Common myeloid progenitor, CD34-positive (primary cell): ENCODE measurements at regions not wholly inside any gene's neighbourhood (a gene's known extent, or its start where the extent isn't known, plus 50 kb on each side); places are given as distances from the start of the nearest gene placed in this dataset.
"Not testable (repeated sequence)": the region's sequence is repeated elsewhere in the genome, so short reads cannot be mapped to it uniquely, and the experiment has no call there.

Source experiments
- CTCF ChIA-PET: fragments of 350-600 bp; sonication (Branson Sonifier 250); formaldehyde crosslinking; loops from one replicate; lab custom pipeline; 2021; ENCODE audit warnings: antibody characterized with exemption; lab: Charles Lee
- POLR2A ChIA-PET: fragments of 350-600 bp; sonication (Branson Sonifier 250); formaldehyde crosslinking; loops from one replicate; lab custom pipeline; 2021; ENCODE audit warnings: antibody characterized with exemption; lab: Charles Lee
- DNase-seq, 3 donors: peaks; one replicate each; pipeline versions ENCODE4 v3.0.0 to v3.0.0-alpha.2; 2013
- H3K27ac ChIP-seq, 2 experiments: 1 replicate in 1 of 2; 2 replicates in 1 of 2; pipeline ENCODE4 v1.7.0; 2013; ENCODE audit warnings: inconsistent platforms in 2 of 2, low read length in 2 of 2, mild to moderate bottlenecking in 2 of 2, low read depth in 1 of 2, moderate library complexity in 1 of 2; ENCODE audit not compliant: severe bottlenecking in 2 of 2, insufficient read depth in 1 of 2, poor library complexity in 1 of 2
- H3K27me3 ChIP-seq, 5 experiments: replicated peaks in 2 of 5; 1 replicate in 3 of 5; 2 replicates in 2 of 5; pipeline versions ENCODE4 v1.6.1 to v1.7.0; 2013; ENCODE audit warnings: low read length in 4 of 5, mild to moderate bottlenecking in 2 of 5, moderate library complexity in 2 of 5, inconsistent platforms in 1 of 5; ENCODE audit not compliant: insufficient read depth in 5 of 5, control insufficient read depth in 4 of 5
- H3K36me3 ChIP-seq, 4 experiments: 1 replicate in 2 of 4; 2 replicates in 2 of 4; pipeline versions ENCODE4 v1.6.1 to v1.7.0; 2013; ENCODE audit warnings: low read length in 3 of 4, control low read depth in 1 of 4, mild to moderate bottlenecking in 1 of 4; ENCODE audit not compliant: control insufficient read depth in 4 of 4, insufficient read depth in 4 of 4
- H3K4me1 ChIP-seq, 4 experiments: 1 replicate in 3 of 4; 2 replicates in 1 of 4; pipeline versions ENCODE4 v1.6.1 to v1.7.1; 2013; ENCODE audit warnings: low read length in 3 of 4, mild to moderate bottlenecking in 3 of 4, control low read depth in 1 of 4, inconsistent platforms in 1 of 4, moderate library complexity in 1 of 4; ENCODE audit not compliant: control insufficient read depth in 4 of 4, insufficient read depth in 4 of 4; ENCODE audit errors: control extremely low read depth in 1 of 4
- H3K4me3 ChIP-seq, 7 experiments: 1 replicate in 4 of 7; 2 replicates in 3 of 7; pipeline versions ENCODE4 v1.5.1 to v1.7.0; 2013; ENCODE audit warnings: mild to moderate bottlenecking in 7 of 7, low read length in 6 of 7, moderate library complexity in 6 of 7, inconsistent platforms in 2 of 7, low read depth in 2 of 7, control low read depth in 1 of 7; ENCODE audit not compliant: insufficient read depth in 4 of 7, control insufficient read depth in 1 of 7; ENCODE audit errors: extremely low read depth in 1 of 7
- H3K9me3 ChIP-seq, 5 experiments: 1 replicate in 4 of 5; 2 replicates in 1 of 5; pipeline versions ENCODE4 v1.6.1 to v1.7.1; 2013; ENCODE audit warnings: low read length in 4 of 5, mild to moderate bottlenecking in 2 of 5, inconsistent platforms in 1 of 5, low read depth in 1 of 5, moderate library complexity in 1 of 5; ENCODE audit not compliant: control insufficient read depth in 4 of 5, insufficient read depth in 2 of 5; ENCODE audit errors: control extremely low read depth in 1 of 5
- WGBS: methylation state at CpG from one replicate; pipeline ENCODE4 v1.1.5; 2013; ENCODE audit not compliant: insufficient coverage; 5-methylcytosine and 5-hydroxymethylcytosine counted together

GRCh38 chr11:80718611-80719291 lies 1277.9 kb upstream of the TENM4 start:
- no peaks in the 10 kb centered on the region for H3K9me3 ChIP-seq
- no peak overlapping the region for H3K27ac ChIP-seq
- H3K36me3 ChIP-seq: no peaks in the 10 kb centered on the region
- H3K4me3 ChIP-seq: no peak overlapping the region
- WGBS: no CpG with 5 or more reads among the region's 2 CpGs
- ChIA-PET CTCF (no interaction called here), POLR2A (no interaction called here)
- no peak for DNase-seq
- H3K27me3 ChIP-seq: no peaks in the 10 kb centered on the region
- no peaks in the 10 kb centered on the region for H3K4me1 ChIP-seq

DNA sequence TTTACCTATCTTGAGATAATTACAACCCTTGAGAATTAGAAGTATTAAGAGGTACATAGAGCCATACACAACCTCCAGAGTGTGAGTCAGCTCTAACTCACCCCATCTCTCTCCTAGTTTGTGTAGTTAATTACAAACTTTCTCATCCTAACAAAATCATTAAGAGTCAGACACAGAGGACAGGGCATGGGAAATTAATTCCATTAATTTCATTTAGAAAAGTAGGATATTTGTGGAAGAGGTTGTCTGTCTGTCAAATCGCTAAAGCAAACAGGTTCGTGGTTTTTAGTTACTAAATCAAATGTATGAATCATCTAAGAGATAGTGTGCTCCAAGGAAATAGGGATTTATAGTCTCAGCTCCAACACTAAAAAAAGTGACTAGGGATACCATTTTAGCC lies 1261.4 kb upstream of the TENM4 start:
- Histone ChIP-seq H3K36me3 (no peaks in the 10 kb centered on the region), H3K27ac (no peak overlapping the region), H3K4me1 (no peaks in the 10 kb centered on the region), H3K9me3 (peaks cover 0 to 2% (median 0%) of the 10 kb centered on the region in 5 experiments), H3K4me3 (no peak overlapping the region), H3K27me3 (no peaks in the 10 kb centered on the region)
- CTCF ChIA-PET: no interaction called here
- POLR2A ChIA-PET: no interaction called here
- no peak for DNase-seq
- WGBS: no CpG with 5 or more reads among the region's 2 CpGs

GRCh38 chr11:80700386-80700785 lies 1259.6 kb upstream of the TENM4 start:
- Histone ChIP-seq H3K27me3 (no peaks in the 10 kb centered on the region), H3K27ac (no peak overlapping the region), H3K4me3 (no peak overlapping the region), H3K4me1 (no peaks in the 10 kb centered on the region), H3K36me3 (no peaks in the 10 kb centered on the region), H3K9me3 (peaks cover 0 to 2% (median 0%) of the 10 kb centered on the region in 5 experiments)
- POLR2A ChIA-PET: no interaction called here
- WGBS: 100% methylated on average over 3 of the region's 4 CpGs
- DNase-seq: no peak
- CTCF ChIA-PET: no interaction called here

DNA sequence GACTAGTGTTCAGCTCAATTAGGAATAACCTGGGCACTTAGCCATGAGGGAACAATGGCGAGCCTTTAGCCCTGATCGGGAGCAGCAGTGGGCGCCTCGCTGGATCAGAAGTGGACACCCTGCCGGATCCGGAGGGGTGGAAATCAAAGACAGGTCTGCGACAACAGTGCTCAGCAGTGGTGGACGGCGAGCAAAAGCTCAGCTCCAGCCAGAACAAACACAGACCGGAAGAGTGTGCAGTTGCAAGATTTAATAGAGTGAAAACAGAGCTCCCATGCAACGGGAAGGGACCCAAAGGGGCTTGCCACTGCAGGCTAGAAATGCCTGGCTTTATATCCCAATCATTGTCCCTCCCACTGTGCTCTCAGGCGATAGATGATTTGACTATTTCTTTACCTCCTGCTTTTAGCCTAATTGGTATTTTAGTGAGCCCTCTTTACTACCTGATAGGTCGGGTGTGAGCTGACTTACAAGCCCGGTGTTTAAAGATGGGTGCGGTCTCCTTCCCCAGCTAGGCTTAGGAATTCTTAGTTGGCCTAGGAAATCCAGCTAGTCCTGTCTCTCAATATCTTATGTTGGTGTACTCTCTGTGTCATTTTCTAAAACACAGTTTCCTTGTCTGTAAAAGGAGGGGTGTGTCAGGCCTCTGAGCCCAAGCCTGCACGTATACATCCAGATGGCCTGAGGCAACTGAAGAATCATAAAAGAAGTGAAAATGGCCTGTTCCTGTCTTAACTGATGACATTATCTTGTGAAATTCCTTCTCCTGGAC lies 1258.8 kb upstream of the TENM4 start:
- H3K4me1 ChIP-seq, H3K4me3 ChIP-seq, CTCF ChIA-PET: not testable (repeated sequence)

GRCh38 chr11:80698637-80699036 lies 1257.8 kb upstream of the TENM4 start:
- WGBS: 64% methylated on average over 1 of the region's 1 CpG
- H3K9me3 ChIP-seq: peaks cover 0 to 2% (median 0%) of the 10 kb centered on the region in 5 experiments
- no peaks in the 10 kb centered on the region for H3K27me3 ChIP-seq
- H3K4me1 ChIP-seq: no peaks in the 10 kb centered on the region
- H3K36me3 ChIP-seq: no peaks in the 10 kb centered on the region
- H3K4me3 ChIP-seq: no peak overlapping the region
- CTCF ChIA-PET: no interaction called here
- DNase-seq: no peak
- H3K27ac ChIP-seq: no peak overlapping the region
- POLR2A ChIA-PET: no interaction called here

More for the DNA sequence above, 1258.8 kb upstream of the TENM4 start:
- WGBS: 95% methylated on average over 15 of the region's 16 CpGs
- DNase-seq, H3K9me3 ChIP-seq, H3K36me3 ChIP-seq, POLR2A ChIA-PET, H3K27ac ChIP-seq, H3K27me3 ChIP-seq: not testable (repeated sequence)

DNA sequence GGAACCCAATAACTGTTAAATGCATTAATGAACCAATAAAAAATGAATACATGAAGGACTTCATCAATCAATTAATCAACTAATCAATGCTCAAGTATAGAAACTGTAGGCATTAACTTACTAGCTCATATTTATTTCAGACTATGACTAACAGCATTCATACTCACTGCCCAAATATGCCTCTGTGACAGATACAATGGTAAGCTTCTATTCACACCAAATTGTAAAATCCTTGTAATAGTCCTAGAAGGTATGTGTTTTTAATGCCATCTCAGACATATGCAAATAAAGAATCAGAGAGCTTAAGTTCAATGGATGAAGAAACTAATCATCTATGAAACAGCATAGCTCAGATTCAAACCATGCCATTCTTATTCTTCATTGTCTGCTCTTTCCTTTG lies 1253.6 kb upstream of the TENM4 start:
- ChIA-PET CTCF (no interaction called here), POLR2A (interaction anchor here (0.6 kb wide), 1 partner anchor 219 kb away, joined by 4 read pairs; no protein-coding TSS in a partner anchor)
- no peaks in the 10 kb centered on the region for H3K36me3 ChIP-seq
- no peak overlapping the region for H3K27ac ChIP-seq
- no peak overlapping the region for H3K4me3 ChIP-seq
- no peak for DNase-seq
- H3K27me3 ChIP-seq: no peaks in the 10 kb centered on the region
- H3K9me3 ChIP-seq: no peaks in the 10 kb centered on the region
- H3K4me1 ChIP-seq: no peaks in the 10 kb centered on the region

GRCh38 chr11:80687941-80688340 lies 1247.1 kb upstream of the TENM4 start:
- H3K9me3 ChIP-seq: no peaks in the 10 kb centered on the region
- H3K36me3 ChIP-seq: no peaks in the 10 kb centered on the region
- H3K4me3 ChIP-seq: no peak overlapping the region
- ChIA-PET CTCF (no interaction called here), POLR2A (no interaction called here)
- DNase-seq: no peak
- no CpG with 5 or more reads among the region's 2 CpGs for WGBS
- H3K4me1 ChIP-seq: no peaks in the 10 kb centered on the region
- no peaks in the 10 kb centered on the region for H3K27me3 ChIP-seq
- no peak overlapping the region for H3K27ac ChIP-seq
